ENCODE measurements at regions not wholly inside any gene's neighbourhood (a gene's known extent, or its start where the extent isn't known, plus 50 kb on each side); places are given as distances from the start of the nearest gene placed in this dataset.
A peak's percentile ranks its signal among the peaks of the same experiment; 100 is the strongest.
"Not testable (repeated sequence)": the region's sequence is repeated elsewhere in the genome, so short reads cannot be mapped to it uniquely, and the experiment has no call there.

DNA sequence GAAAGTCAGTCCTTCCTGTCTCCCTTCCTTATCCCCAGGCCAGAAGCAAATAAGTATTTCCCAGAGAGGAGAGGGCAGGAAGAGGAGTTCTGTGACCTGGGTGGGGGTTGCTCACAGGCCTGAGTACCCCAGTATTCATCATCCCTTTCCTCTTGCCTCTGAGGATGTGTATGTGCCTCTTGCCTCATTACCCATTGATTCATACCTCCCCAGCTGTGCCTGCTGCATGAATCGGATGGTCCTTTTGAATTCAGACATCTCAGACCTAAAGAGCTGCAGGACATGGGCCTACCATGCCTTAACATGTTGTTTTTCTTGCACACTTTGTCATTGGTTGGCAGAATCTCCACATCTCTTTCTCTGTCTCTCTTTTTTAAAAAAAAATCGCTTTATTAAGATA lies 112.8 kb upstream of the SHB start:
- no peak for DNase-seq

DNA sequence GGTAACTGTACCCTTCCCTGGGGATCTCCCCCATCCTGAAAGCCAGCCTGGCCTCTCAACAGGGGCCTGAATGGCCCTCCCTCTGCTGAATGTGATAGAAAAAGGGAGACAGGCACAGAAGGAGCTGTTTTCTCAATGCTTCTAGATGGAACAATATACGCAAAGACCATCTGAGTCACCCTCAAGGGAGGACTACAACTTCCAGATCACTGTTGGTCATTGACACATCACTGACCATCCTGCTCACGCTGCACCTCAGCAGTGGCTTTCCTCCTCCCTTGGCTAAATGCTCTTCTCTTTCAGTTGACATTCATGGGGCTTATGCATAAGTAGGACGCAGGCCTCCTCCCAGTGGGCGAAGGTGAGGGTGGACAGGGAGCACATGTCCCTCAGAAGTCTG lies 112.2 kb upstream of the SHB start:
- DNase-seq: no peak

DNA sequence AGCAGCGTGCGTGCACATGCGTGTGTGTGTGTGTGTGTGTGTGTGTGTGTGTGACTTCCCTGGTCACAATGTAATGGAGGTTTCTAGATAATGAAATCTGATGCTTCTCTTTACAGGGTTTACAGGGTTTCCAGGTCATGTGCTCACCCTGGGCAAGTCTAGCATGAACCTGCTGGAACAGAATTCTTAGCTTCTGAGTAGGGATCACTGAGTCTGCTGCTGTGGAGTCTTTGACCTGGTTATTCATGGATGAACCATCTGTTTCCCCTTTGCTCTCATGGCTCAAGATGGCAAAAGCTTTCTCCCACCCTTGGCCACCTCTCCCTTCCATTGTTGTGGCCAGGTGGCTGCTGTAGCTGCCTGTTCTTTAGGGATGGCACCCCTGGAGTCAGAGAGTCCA lies 111.6 kb upstream of the SHB start:
- no peak for DNase-seq

- no peak for DNase-seq
Observed at GRCh38 chr9:38179965-38180364, 110.9 kb upstream of the SHB start.

- DNase-seq: no peak
Observed at GRCh38 chr9:38178237-38178636, 109.2 kb upstream of the SHB start.

DNA sequence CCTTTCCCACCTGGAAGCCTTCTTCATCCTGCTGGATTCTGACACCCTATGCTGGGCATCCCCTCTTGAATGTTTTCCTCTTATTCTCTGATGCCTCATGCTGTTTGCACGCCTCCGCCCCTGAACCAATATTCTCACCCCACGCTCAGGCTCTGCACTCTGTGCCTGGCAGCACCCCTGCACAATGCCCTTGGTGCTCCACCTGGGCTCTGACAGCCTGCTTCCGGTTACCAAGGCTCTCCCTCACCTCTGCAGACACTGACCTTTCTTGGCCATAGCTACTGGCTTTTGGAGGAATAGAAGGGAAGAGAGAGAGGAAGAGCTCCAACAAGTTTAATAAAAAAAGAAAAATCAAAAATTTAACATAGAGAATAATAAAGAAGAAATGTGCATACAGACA lies 108.7 kb upstream of the SHB start:
- DNase-seq: no peak

- DNase-seq: no peak
Observed at GRCh38 chr9:38176251-38176650, 107.2 kb upstream of the SHB start.

DNA sequence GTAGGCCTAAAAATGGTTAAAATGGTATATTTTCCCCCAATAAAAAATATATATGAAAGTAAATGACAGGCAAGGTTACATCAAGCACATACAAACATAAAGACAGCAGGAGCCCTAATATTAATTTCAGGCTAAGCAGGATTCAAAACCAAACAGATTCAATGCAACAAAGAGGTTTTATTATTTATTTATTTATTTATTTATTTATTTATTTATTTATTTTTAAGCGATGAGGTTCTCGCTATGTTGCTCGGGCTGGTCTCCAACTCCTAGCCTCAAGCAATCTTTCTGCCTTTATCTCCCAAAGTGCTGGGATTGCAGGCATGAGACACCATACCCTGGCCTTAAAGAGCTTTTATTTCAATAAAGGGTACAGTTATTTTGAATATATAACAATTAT lies 106.4 kb upstream of the SHB start:
- DNase-seq: no peak

- no peak for DNase-seq
Observed at GRCh38 chr9:38172586-38172985, 103.6 kb upstream of the SHB start.

- no peak for DNase-seq
Observed at GRCh38 chr9:38171926-38172325, 102.9 kb upstream of the SHB start.

- DNase-seq: no peak
Observed at GRCh38 chr9:38171538-38171884, 102.5 kb upstream of the SHB start.

DNA sequence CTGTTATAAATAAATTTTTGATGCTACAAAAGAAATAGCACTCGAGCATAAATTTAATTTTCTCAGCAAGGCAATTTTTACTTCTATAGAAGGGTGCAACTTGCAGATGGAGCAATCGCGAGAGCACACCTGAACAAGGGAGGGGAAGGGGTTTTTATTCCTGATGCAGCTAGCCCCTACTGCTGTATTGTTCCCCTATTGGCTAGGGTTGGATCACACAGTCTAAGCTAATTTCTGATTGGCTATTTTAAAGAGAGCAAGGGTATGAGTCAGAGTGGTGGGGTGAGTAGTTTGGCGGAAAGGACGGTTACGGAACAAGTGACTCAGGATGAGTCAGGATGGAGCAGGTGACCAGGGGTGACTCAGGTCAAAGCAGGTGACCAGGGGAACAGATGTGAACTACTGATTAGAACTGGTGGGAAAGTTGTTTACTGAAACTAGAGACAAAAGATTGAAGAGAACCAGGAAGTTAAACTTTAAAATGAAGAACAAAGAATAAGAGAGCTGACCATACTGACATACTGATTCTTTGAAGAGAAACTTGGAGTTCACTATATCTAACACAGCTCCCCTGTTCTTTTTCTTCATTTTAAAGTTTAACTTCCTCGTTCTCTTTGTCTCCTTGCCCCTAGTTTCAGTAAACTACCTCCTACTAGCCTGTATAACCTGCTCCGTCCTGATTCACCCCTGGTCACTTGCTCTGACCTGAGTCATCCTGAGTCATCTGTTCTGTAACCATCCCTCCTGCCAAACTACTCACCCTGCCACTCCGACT lies 101.9 kb upstream of the SHB start:
- DNase-seq: not testable (repeated sequence)

DNA sequence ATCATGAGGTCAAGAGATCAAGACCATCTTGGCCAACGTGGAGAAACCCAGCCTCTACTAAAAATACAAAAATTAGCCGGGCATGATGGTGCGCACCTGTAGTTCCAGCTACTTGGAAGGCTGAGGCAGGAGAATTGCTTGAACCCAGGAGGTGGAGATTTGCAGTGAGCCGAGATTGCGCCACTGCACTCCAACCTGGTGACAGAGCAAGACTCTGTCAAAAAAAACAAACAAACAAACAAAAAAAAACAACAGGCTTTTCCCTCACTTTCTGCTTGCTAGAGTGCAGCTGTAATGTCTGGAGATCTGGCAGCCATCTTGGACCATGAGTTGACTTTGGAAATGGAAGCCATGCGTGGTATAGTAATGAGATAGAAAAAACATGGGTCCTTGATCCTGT lies 101.1 kb upstream of the SHB start:
- not testable (repeated sequence) for DNase-seq

DNA sequence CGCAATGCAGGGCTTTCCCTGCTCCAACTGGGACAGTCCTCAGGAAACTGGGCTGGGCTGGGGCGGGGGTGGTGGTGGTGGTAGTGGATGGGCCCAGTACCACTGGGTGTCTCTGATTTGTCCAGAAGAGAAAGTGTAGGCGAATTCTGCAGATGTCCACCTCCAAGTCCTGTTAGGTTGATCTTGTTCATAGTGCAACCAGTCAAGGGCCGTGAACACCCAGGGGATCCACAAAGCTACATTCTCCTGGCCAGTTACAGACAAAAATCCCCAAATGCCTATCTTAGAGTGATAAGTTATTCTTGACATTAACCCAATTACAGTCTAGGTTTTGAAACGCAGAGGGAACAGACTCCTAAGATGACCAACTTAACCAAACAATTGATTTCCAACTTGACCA lies 97.5 kb upstream of the SHB start:
- DNase-seq: no peak

DNA sequence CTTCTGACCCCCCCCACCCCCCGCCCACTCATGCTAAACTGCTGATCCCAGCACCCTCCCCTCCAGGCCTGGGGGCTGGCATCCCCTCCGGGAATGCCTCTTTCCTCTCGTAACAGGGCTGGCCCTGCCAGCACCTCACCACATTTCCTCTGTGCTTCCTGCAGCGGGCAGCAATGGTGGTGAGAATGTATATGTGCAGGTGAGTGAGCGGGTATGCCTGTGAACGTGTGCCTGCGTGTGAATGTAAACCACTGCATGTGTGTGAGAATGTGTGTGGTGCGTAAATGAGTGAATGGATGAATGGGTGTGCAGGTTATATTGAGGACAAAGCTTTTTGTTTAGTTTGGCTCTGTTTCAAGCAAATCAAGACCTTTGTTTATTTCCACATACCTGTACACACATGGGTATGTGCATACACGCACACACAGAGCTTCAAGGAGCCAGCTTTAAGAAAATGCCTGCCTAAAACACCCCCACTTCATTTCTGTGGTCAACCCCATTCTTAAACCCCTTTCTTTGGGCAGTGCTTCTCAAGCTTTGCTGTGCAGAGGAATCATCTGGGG lies 95.7 kb upstream of the SHB start:
- no peak for DNase-seq

DNA sequence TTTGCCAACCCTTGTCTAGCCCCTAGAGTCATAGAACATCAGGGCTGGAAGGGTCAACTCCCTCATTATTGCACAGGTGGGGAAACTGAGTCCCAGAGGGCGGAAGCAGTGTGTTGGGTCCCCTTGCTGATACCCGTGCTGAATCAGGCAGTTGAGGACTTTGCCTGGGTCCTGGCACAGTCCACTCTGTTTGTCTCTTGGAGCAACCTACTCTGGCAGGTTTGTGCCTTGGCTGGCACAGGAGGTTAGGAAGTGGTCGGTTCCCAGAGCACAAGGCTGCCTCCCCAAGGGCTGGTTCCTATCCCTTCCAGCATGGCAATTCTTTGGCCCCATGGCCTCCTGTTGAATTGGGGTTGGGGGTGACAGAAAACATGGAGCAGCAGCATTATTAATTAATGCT lies 94.5 kb upstream of the SHB start:
- no peak for DNase-seq

DNA sequence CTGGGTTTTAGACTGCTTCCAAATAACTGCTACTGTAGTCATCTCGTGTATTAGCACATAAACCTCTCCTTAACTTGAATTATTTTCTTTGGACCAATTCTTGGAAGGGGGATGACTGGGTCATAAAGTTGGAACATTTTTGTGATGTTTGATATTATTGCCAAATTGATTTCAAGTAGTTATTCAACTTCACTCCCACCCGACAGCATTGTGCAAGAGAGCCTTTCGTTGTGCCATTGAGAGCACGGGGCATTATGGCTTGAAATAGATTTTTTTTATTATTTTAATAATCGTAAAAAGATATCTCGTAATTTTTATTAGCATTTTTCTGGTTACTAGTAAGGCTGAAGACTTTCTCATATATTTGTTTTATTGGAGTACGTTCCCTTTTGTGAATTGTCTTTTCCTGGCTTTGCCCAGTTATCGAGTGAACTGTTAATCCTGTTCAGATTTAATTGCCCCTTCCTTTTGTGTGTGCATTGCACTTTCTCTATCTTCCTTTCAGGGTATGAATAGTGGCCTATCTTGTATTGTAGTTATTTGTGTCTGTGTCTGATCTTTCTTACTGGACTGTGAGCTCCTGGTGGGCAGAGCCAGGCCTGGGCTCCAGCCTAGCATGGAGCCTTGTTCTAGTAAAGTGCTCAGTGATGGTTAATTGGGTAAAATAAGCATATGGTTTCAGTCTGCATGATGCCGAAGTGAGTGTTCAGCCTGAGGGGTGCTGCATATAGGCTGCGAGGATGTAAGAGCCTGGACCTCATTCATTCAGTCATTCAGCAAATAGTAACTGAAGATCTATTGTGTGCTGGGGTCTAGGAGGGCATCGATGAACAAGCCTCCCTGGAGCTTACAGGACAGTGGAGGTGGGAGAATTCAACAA lies 93.5 kb upstream of the SHB start:
- no peak for DNase-seq

GRCh38 chr9:38160613-38161215 lies 91.7 kb upstream of the SHB start:
- DNase-seq: peak; percentile 74

DNA sequence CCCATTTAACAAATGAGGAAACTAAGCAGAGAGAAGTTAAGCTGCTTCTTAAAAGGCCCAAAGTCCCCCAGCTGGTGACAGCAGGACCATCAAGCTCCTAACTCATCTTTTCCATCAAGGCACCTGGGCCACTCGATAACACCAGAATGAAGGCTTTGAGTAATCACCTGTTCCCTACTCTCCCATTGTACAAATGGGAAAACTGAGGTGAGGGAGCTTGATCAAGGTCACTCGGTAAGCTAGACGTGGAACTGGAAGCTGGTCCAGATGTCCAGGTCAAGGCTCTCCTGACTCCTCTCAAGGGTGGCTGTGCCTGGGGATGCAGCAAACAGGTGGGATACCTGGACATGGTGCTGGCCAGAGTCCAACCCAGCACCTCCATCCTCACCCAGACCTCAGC lies 90.6 kb upstream of the SHB start:
- DNase-seq: no peak

DNA sequence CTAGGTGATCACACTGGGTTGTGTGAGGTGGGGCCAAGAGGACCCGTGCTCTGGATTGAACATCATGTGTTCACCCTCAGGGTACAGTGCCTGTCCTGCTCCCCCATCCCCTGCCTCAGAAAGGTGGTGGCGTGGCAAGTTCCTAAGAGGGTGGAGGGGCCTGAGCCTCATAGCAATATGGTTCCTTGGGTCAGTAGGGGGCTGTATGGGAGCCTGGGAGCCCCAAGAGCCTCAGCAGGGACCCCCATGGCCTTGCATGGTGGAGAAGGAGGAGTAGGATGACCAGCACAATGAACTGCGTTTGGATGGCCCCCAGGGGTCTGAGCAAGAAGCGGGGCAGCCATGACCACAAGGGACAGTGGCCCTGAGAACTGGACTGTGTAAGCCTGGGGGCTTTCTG lies 89.6 kb upstream of the SHB start:
- no peak for DNase-seq

DNA sequence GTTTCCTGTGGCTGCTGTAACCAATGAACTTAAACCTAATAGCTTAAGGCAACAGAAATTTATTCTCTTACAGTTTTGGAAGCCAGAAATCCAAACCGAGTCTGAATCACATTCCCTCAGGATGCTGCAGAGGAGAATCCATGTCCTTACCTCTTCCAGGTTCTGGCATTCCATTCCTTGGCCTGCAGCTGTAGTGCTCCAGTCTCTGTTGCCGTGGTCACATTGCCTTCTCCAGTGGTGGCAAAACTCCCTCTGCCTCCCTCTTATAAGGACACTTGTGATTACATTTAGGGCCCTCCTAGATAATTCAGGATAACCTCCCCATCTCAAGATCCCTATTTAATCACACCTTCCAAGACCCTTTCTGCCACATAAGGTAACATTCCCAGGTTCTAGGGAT lies 88.7 kb upstream of the SHB start:
- DNase-seq: no peak

- DNase-seq: no peak
Observed at GRCh38 chr9:38154501-38155421, 85.7 kb upstream of the SHB start.

DNA sequence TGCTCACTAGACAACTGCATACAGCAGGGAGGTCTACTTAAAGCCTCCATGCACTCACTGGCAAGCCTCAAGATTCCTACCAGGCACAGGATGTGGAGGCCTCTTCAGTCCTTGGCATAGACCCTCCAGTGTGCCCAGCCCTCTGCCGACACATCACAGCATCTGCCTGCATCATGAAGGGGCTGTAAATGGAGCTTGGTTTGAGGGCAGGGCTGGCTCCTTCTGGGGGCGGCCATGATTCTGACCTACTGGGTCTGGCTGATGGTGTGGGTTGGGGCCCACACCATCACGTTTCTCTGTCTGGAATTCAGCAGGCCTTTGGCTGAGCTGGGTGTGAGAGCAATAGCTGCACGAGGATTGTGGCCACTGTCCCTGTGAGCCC lies 84.9 kb upstream of the SHB start:
- no peak for DNase-seq
